Gastrocnemius medialis (tissue), 4 donors: ENCODE measurements at regions not wholly inside any gene's neighbourhood (a gene's known extent, or its start where the extent isn't known, plus 50 kb on each side); places are given as distances from the start of the nearest gene placed in this dataset.

Experiments
- ATAC-seq, 2 donors: fragments of 150-250 bp; one replicate each; pipeline ENCODE4 v1.9.1; 2016
- DNase-seq, 2 donors: peaks; one replicate each; pipeline ENCODE4 v3.0.0-alpha.2; 2019
- H3K27ac ChIP-seq, 4 donors: fragments of 200-600 bp; sonication (generic); 1 replicate in 1 of 4; 2 replicates in 3 of 4; pipeline ENCODE4 v1.5.1; 2016 to 2018; ENCODE audit warnings: mild to moderate bottlenecking in 2 of 4, moderate library complexity in 1 of 4
- H3K27me3 ChIP-seq, 3 donors: fragments of 200-600 bp; sonication (generic) in 2 of 3; 1 replicate in 1 of 3; 2 replicates in 2 of 3; pipeline versions ENCODE4 v1.5.1 to v1.6.0; 2016 to 2019; ENCODE audit warnings: mild to moderate bottlenecking in 1 of 3, moderate library complexity in 1 of 3
- H3K36me3 ChIP-seq, 2 donors: fragments of 200-600 bp; sonication (generic) in 1 of 2; one replicate each; pipeline ENCODE4 v1.5.1; 2017 to 2018
- H3K4me1 ChIP-seq, 2 donors: fragments of 200-600 bp; sonication (generic) in 1 of 2; one replicate each; pipeline ENCODE4 v1.5.1; 2016 to 2017; ENCODE audit warnings: mild to moderate bottlenecking in 2 of 2
- H3K4me3 ChIP-seq, 4 donors: fragments of 200-600 bp; sonication (generic) in 3 of 4; 1 replicate in 1 of 4; 2 replicates in 3 of 4; pipeline ENCODE4 v1.5.1; 2016 to 2019; ENCODE audit warnings: mild to moderate bottlenecking in 2 of 4
- H3K9me3 ChIP-seq, 3 donors: fragments of 200-600 bp; sonication (generic) in 2 of 3; 1 replicate in 1 of 3; 2 replicates in 2 of 3; pipeline ENCODE4 v1.5.1; 2016 to 2019
- POLR2A ChIP-seq, 2 donors: fragments of 450-650 bp; IDR thresholded peaks; one replicate each; pipeline ENCODE4 v1.6.1; 2017; ENCODE audit warnings: antibody characterized with exemption in 2 of 2, mild to moderate bottlenecking in 2 of 2, moderate library complexity in 2 of 2
- in situ Hi-C, 4 donors: fragments of 200-750 bp; cut with MboI; loops; one replicate each; pipeline versions ENCODE4 v1.15.0 to v1.8.0; 2017; ENCODE audit warnings: low sequenced_read_pairs in 4 of 4
- intact Hi-C: fragments of 100-400 bp; cut with DNase I; formaldehyde crosslinking; loops from one replicate; pipeline ENCODE4 v1.15.1; 2023; ENCODE audit warnings: low total_unique reads
- TF ChIP-seq, protein P1 (sequence below), 5 experiments: fragments of 450-650 bp in 3 of 5; fragments of 200-600 bp in 2 of 5; sonication (generic) in 2 of 5; IDR thresholded peaks in 4 of 5; conservative IDR thresholded peaks in 1 of 5; 1 replicate in 4 of 5; 2 replicates in 1 of 5; pipeline ENCODE4 v1.5.1; 2016 to 2019; ENCODE audit warnings: antibody characterized with exemption in 5 of 5, mild to moderate bottlenecking in 3 of 5, moderate library complexity in 3 of 5

DNA sequence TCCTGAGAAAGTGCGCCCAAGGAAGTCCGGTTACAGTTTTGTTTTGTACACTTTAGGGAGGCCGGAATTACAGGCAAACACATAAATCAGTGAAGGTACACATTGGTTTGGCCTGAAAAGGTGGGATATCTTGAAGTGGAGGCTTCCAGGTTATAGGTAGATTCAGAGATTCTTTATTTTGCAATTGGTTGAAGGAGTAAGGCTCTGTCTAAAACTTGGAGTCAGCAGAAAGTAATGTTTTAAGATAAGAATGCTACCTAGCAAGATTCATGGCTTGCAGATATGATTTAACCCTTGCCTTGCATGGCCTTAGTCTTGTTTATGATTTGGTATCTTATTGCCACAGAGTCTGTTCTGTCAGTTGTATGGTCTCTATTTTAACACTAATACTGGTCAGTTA is 165.9 kb upstream of the NDUFV2 start:
- DNase-seq (no peak), ATAC-seq (no peak)
- no peaks in the 10 kb centered on the region for H3K27me3 ChIP-seq
- no peaks in the 10 kb centered on the region for H3K9me3 ChIP-seq
- in situ Hi-C loops: no loop called here
- no peak overlapping the region for H3K4me3 ChIP-seq
- intact Hi-C loops: no loop called here
- H3K36me3 ChIP-seq: no peaks in the 10 kb centered on the region
- no peaks in the 10 kb centered on the region for H3K4me1 ChIP-seq
- TF ChIP-seq POLR2A (IDR thresholded peaks at IDR 0.05): no peak
- TF ChIP-seq, protein P1, sequence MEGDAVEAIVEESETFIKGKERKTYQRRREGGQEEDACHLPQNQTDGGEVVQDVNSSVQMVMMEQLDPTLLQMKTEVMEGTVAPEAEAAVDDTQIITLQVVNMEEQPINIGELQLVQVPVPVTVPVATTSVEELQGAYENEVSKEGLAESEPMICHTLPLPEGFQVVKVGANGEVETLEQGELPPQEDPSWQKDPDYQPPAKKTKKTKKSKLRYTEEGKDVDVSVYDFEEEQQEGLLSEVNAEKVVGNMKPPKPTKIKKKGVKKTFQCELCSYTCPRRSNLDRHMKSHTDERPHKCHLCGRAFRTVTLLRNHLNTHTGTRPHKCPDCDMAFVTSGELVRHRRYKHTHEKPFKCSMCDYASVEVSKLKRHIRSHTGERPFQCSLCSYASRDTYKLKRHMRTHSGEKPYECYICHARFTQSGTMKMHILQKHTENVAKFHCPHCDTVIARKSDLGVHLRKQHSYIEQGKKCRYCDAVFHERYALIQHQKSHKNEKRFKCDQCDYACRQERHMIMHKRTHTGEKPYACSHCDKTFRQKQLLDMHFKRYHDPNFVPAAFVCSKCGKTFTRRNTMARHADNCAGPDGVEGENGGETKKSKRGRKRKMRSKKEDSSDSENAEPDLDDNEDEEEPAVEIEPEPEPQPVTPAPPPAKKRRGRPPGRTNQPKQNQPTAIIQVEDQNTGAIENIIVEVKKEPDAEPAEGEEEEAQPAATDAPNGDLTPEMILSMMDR (IDR thresholded peaks at IDR 0.05 in 4 of 5, conservative IDR thresholded peaks at IDR 0.05 in 1 of 5): no peak
- no peak overlapping the region for H3K27ac ChIP-seq

DNA sequence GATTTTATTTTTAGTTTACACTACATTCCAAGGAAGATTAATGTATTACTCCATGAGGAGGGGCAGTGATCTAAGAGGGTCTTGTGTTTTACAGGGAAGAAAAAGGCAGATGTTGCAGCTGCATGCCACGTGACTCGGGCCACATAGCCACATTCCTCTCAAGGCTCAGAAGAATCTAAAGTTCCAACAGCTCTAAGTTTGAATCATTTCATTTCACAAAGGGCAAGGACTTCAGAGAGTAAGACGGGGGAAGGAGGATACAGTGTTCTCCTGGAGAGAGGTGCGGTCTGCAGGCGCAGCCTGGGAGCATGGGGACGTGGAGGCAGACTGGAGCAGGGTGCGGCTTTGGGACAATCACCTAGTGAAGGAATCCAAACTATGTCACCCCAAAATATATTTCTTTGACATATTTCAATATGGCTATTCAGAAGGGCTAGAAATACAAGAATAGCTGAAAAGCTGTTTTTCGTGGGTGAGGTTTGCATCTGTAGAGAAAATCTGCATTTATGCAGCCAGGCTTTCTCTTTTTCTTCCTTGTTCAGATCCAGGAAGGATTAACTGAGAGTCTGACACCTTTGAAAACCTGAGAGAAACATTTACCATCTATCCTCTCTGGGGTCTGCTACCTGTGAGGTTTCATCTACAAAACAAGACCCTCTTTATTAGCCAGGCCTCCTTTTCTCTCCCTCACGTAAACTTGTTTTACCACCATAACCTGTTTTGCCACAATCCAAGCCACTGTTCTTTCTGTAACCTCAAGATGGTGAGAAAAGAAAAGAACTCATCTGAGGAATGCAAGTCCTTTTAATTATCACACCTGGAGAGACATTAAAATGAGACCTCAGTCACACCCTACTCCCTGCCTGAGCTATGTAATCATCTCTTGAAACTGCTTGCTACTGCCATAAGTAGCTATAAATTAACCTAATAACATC is 165.1 kb upstream of the NDUFV2 start:
- Histone ChIP-seq H3K27ac (no peak overlapping the region), H3K4me1 (no peaks in the 10 kb centered on the region), H3K27me3 (no peaks in the 10 kb centered on the region), H3K36me3 (no peaks in the 10 kb centered on the region), H3K9me3 (no peaks in the 10 kb centered on the region), H3K4me3 (no peak overlapping the region)
- in situ Hi-C loops: no loop called here
- no peak for ATAC-seq
- TF ChIP-seq POLR2A (IDR thresholded peaks at IDR 0.05): no peak
- TF ChIP-seq, protein P1 (IDR thresholded peaks at IDR 0.05 in 4 of 5, conservative IDR thresholded peaks at IDR 0.05 in 1 of 5): no peak
- DNase-seq: no peak
- intact Hi-C loops: no loop called here

DNA sequence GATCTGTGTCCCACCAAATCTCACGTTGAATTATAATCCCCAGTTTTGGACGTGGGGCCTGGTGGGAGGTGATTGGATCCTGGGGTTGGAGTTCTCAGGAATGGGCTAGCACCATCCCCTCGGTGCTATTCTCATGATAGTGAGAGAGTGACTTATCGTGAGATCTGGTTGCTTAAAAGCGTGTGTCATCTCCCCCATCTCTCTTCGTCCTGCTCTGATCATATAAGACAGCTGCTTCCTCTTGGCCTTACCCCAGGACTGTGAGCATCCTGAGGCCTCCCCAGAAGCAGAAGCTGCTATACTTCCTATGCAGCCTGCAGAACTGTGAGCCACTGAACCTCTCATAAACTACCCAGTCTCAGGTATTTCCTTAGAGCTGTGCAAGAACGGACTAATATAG is 163.7 kb upstream of the NDUFV2 start:
- no peaks in the 10 kb centered on the region for H3K36me3 ChIP-seq
- no peak overlapping the region for H3K27ac ChIP-seq
- DNase-seq (no peak), ATAC-seq (no peak)
- TF ChIP-seq, protein P1 (IDR thresholded peaks at IDR 0.05 in 4 of 5, conservative IDR thresholded peaks at IDR 0.05 in 1 of 5): no peak
- TF ChIP-seq POLR2A (IDR thresholded peaks at IDR 0.05): no peak
- H3K4me1 ChIP-seq: no peaks in the 10 kb centered on the region
- H3K27me3 ChIP-seq: no peaks in the 10 kb centered on the region
- intact Hi-C loops: no loop called here
- in situ Hi-C loops: no loop called here
- H3K9me3 ChIP-seq: no peaks in the 10 kb centered on the region
- H3K4me3 ChIP-seq: no peak overlapping the region

DNA sequence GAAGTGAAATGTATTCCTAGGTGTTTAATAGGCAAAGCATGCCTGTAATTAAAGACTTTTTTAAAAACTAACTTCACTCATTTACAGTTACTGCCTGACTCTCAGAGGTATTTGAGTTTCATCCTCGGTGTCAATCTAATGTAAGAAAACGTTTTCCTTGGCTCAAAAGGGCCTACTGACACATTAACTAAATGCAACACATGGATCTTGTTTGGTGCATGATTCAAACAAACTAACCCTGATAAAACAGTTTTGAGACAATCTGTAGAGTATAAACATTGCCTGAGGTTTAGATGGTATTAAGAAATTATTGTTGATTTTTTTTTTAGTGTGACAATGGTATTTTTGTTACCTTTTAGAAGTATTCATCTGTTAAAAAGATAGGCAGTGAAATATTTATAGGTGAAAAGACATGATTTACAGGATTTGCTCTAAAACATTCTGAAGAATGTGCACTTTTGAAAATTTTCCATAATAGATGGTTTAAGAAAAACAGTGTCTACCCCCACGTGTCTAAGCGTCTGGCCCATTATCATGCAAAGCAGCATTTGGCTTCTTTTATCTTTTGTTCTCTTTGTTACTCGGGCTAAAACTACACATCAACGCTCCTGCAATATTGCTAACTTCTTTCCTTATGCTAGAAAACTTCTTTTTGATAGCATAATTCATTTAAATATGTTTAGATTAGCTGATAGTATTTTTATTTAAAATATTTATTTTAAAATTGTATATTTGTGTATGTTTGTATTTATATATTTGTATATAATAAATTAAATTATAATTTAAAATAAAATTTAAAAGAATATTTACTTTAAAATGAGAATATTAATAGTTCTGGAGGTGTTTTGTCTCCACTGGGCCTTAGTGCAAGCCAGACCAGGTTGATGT is 160.2 kb upstream of the NDUFV2 start:
- peaks cover 0 to under 1% (median 0%) of the 10 kb centered on the region in 3 donors for H3K27me3 ChIP-seq
- ATAC-seq: no peak
- no peak for TF ChIP-seq POLR2A (IDR thresholded peaks at IDR 0.05)
- TF ChIP-seq, protein P1 (IDR thresholded peaks at IDR 0.05 in 4 of 5, conservative IDR thresholded peaks at IDR 0.05 in 1 of 5): no peak
- in situ Hi-C loops: no loop called here
- H3K4me3 ChIP-seq: no peak overlapping the region
- peaks cover 0 to 4% of the 10 kb centered on the region in 2 donors for H3K4me1 ChIP-seq
- DNase-seq: no peak
- no peaks in the 10 kb centered on the region for H3K9me3 ChIP-seq
- no peak overlapping the region for H3K27ac ChIP-seq
- no peaks in the 10 kb centered on the region for H3K36me3 ChIP-seq
- intact Hi-C loops: no loop called here
